Mesenchymal stem cell (in vitro differentiated cells and primary cell): ENCODE measurements at regions not wholly inside any gene's neighbourhood (a gene's known extent, or its start where the extent isn't known, plus 50 kb on each side); places are given as distances from the start of the nearest gene placed in this dataset.

Source experiments
- DNase-seq: peaks from one replicate; pipeline ENCODE4 v3.0.0-alpha.2; 2013
- H2AFZ ChIP-seq: one replicate; pipeline ENCODE4 v1.6.1; 2013; ENCODE audit warnings: low read depth, mild to moderate bottlenecking, control low read depth, inconsistent platforms, low read length, moderate library complexity
- H2AK5ac ChIP-seq: 2 replicates; pipeline ENCODE4 v1.6.1; 2013; ENCODE audit warnings: low read length, moderate library complexity, mild to moderate bottlenecking, inconsistent platforms; ENCODE audit not compliant: severe bottlenecking
- H2BK120ac ChIP-seq: one replicate; pipeline ENCODE4 v1.6.1; 2013; ENCODE audit warnings: low read depth, mild to moderate bottlenecking, inconsistent platforms, low read length, moderate library complexity
- H2BK12ac ChIP-seq, 2 experiments: one replicate each; pipeline ENCODE4 v1.6.1; 2013; ENCODE audit warnings: inconsistent platforms in 2 of 2, low read length in 2 of 2, mild to moderate bottlenecking in 2 of 2, moderate library complexity in 2 of 2, control low read depth in 1 of 2
- H2BK15ac ChIP-seq: one replicate; pipeline ENCODE4 v1.6.1; 2013; ENCODE audit warnings: mild to moderate bottlenecking, low read depth, inconsistent platforms; ENCODE audit not compliant: poor library complexity, severe bottlenecking
- H2BK5ac ChIP-seq: 2 replicates; pipeline ENCODE4 v1.6.1; 2013; ENCODE audit warnings: low read depth, mild to moderate bottlenecking, low read length, control low read depth, inconsistent platforms; ENCODE audit not compliant: poor library complexity, severe bottlenecking
- H3K14ac ChIP-seq, 2 experiments: one replicate each; pipeline ENCODE4 v1.6.1; 2013; ENCODE audit warnings: inconsistent platforms in 2 of 2, low read length in 2 of 2, control low read depth in 1 of 2, mild to moderate bottlenecking in 1 of 2, moderate library complexity in 1 of 2
- H3K18ac ChIP-seq, 2 experiments: one replicate each; pipeline ENCODE4 v1.6.1; 2013; ENCODE audit warnings: inconsistent platforms in 2 of 2, low read length in 2 of 2, control low read depth in 1 of 2, low read depth in 1 of 2, mild to moderate bottlenecking in 1 of 2
- H3K23ac ChIP-seq, 2 experiments: one replicate each; pipeline ENCODE4 v1.6.1; 2013; ENCODE audit warnings: inconsistent platforms in 2 of 2, low read length in 2 of 2, mild to moderate bottlenecking in 2 of 2, moderate library complexity in 2 of 2, control low read depth in 1 of 2
- H3K27ac ChIP-seq: 2 replicates; pipeline ENCODE4 v1.5.1; 2013; ENCODE audit warnings: mild to moderate bottlenecking, moderate library complexity, low read length, control low read depth, inconsistent platforms; ENCODE audit not compliant: poor library complexity, severe bottlenecking
- H3K27me3 ChIP-seq, 2 experiments: 2 replicates each; pipeline versions ENCODE4 v1.6.1 to v1.7.0; 2013; ENCODE audit warnings: low read length in 2 of 2, mild to moderate bottlenecking in 2 of 2, moderate library complexity in 2 of 2, control low read depth in 1 of 2, inconsistent platforms in 1 of 2; ENCODE audit not compliant: control insufficient read depth in 1 of 2, insufficient read depth in 1 of 2
- H3K36me3 ChIP-seq, 2 experiments: 2 replicates each; pipeline versions ENCODE4 v1.6.1 to v1.7.0; 2013; ENCODE audit warnings: low read length in 2 of 2, control low read depth in 1 of 2, inconsistent platforms in 1 of 2, low read depth in 1 of 2, mild to moderate bottlenecking in 1 of 2; ENCODE audit not compliant: insufficient read depth in 2 of 2, control insufficient read depth in 1 of 2
- H3K4ac ChIP-seq, 2 experiments: one replicate each; pipeline ENCODE4 v1.6.1; 2013; ENCODE audit warnings: inconsistent platforms in 2 of 2, low read length in 2 of 2, mild to moderate bottlenecking in 2 of 2, moderate library complexity in 2 of 2, control low read depth in 1 of 2, low read depth in 1 of 2
- H3K4me1 ChIP-seq: 2 replicates; pipeline ENCODE4 v1.6.1; 2013; ENCODE audit warnings: low read depth, low read length, control low read depth; ENCODE audit not compliant: control insufficient read depth, insufficient read depth
- H3K4me2 ChIP-seq: 2 replicates; pipeline ENCODE4 v1.6.1; 2013; ENCODE audit warnings: low read length, mild to moderate bottlenecking, inconsistent platforms; ENCODE audit not compliant: poor library complexity, severe bottlenecking
- H3K4me3 ChIP-seq, 2 experiments: 2 replicates each; pipeline versions ENCODE4 v1.5.1 to v1.7.0; 2013; ENCODE audit warnings: low read length in 2 of 2, mild to moderate bottlenecking in 2 of 2, control low read depth in 1 of 2, low read depth in 1 of 2; ENCODE audit not compliant: insufficient read depth in 1 of 2
- H3K79me1 ChIP-seq: replicated peaks from 2 replicates; pipeline ENCODE4 v1.6.1; 2013; ENCODE audit warnings: mild to moderate bottlenecking, control low read depth, low read length, inconsistent platforms; ENCODE audit not compliant: poor library complexity, severe bottlenecking
- H3K9ac ChIP-seq: 2 replicates; pipeline ENCODE4 v1.7.0; 2013; ENCODE audit warnings: mild to moderate bottlenecking, low read length, moderate library complexity
- H3K9me3 ChIP-seq: 2 replicates; pipeline ENCODE4 v1.7.0; 2013; ENCODE audit warnings: mild to moderate bottlenecking, low read length; ENCODE audit not compliant: control insufficient read depth
- H4K8ac ChIP-seq: one replicate; pipeline ENCODE4 v1.6.1; 2013; ENCODE audit warnings: inconsistent platforms, mild to moderate bottlenecking, low read length, moderate library complexity
- H4K91ac ChIP-seq: one replicate; pipeline ENCODE4 v1.6.1; 2013; ENCODE audit warnings: mild to moderate bottlenecking, low read length, inconsistent platforms
- WGBS: methylation state at CpG from one replicate; pipeline ENCODE4 v1.1.7; 2013; ENCODE audit warnings: mixed read lengths; 5-methylcytosine and 5-hydroxymethylcytosine counted together

GRCh38 chr14:104343294-104343625 lies 204.9 kb downstream of the KIF26A start:
- Histone ChIP-seq H3K27me3 (no peaks in the 10 kb centered on the region), H2BK5ac (no peak overlapping the region), H3K14ac (no peak overlapping the region), H2AK5ac (no peak overlapping the region), H2AFZ (no peak overlapping the region), H3K4me2 (no peak overlapping the region), H3K23ac (no peak overlapping the region), H3K27ac (no peak overlapping the region), H3K79me1 (no peaks in the 10 kb centered on the region), H3K36me3 (no peaks in the 10 kb centered on the region), H2BK120ac (no peak overlapping the region), H3K4me1 (no peaks in the 10 kb centered on the region), H4K91ac (no peak overlapping the region), H2BK12ac (no peak overlapping the region), H3K9me3 (peaks cover 5% of the 10 kb centered on the region), H3K4ac (no peak overlapping the region), H3K18ac (no peak overlapping the region), H2BK15ac (no peak overlapping the region), H3K4me3 (no peak overlapping the region), H3K9ac (no peak overlapping the region), H4K8ac (no peak overlapping the region)
- 78% methylated on average over 4 of the region's 6 CpGs for WGBS
- no peak for DNase-seq

DNA sequence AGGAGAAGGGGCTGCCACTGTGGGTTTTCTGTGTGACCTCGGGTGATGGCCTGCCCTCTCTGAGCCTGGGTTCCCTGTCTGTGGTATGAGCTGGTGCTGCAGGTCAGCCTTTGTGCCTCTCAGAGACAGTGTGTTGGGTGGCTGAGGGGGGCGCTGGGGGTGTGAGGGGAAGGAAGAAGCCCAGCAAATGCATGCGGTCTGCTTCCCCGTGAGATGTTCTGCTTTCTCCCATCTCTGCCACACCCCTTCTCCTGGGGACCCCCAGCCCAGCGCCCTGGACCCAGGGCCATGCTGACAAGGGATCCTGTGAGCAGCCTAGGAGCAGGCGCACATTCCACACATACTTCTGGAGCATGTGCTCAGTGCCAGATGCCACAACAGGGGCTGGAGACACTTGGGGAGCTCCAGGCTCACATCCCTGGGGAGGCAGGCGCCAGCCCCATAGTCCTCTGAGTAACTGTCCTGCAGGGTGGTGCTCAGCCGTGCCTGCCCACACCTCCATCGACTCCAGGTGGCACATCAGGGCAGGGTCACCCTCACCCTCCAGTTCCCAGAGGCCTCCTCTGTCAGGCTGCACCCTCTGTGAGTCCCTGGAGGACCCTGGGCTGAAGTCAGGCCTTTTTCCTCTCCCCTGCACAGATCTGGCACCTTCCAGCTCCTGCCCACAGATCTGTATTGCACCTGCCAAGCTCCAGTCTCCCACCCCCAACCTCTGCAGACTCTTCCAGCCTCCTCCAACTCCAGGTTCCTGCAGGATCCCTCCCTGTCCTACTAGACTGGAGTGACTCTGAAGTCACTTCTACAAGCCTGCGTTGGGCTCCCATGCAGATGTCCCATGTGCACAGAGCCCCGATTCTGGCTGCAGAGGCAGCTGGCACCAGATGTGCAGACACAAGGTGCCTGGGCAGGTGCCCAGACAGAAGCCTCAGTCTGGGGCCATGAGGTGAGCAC lies 205.6 kb downstream of the KIF26A start:
- Histone ChIP-seq H3K23ac (no peak overlapping the region), H3K4me1 (no peaks in the 10 kb centered on the region), H2BK120ac (no peak overlapping the region), H3K79me1 (no peaks in the 10 kb centered on the region), H3K14ac (no peak overlapping the region), H2BK12ac (no peak overlapping the region), H3K9ac (no peak overlapping the region), H4K91ac (no peak overlapping the region), H3K27ac (no peak overlapping the region), H3K27me3 (no peaks in the 10 kb centered on the region), H4K8ac (no peak overlapping the region), H3K4me3 (no peak overlapping the region), H2BK5ac (no peak overlapping the region), H3K9me3 (no peaks in the 10 kb centered on the region), H2BK15ac (no peak overlapping the region), H2AFZ (no peak overlapping the region), H3K36me3 (no peaks in the 10 kb centered on the region), H3K4me2 (no peak overlapping the region), H2AK5ac (no peak overlapping the region), H3K4ac (no peak overlapping the region), H3K18ac (no peak overlapping the region)
- 67% methylated on average over 11 of the region's 11 CpGs for WGBS
- DNase-seq: no peak

GRCh38 chr14:104344818-104345620 lies 206.6 kb downstream of the KIF26A start:
- Histone ChIP-seq H3K4me3 (no peak overlapping the region), H3K4me2 (no peak overlapping the region), H2BK120ac (no peak overlapping the region), H2BK12ac (no peak overlapping the region), H2BK15ac (no peak overlapping the region), H3K4me1 (no peaks in the 10 kb centered on the region), H3K79me1 (no peaks in the 10 kb centered on the region), H3K4ac (no peak overlapping the region), H2BK5ac (no peak overlapping the region), H3K23ac (no peak overlapping the region), H3K9ac (no peak overlapping the region), H3K36me3 (no peaks in the 10 kb centered on the region), H3K9me3 (no peaks in the 10 kb centered on the region), H3K27ac (no peak overlapping the region), H4K8ac (no peak overlapping the region), H3K27me3 (no peaks in the 10 kb centered on the region), H4K91ac (no peak overlapping the region), H2AFZ (no peak overlapping the region), H2AK5ac (no peak overlapping the region), H3K14ac (no peak overlapping the region), H3K18ac (no peak overlapping the region)
- no peak for DNase-seq
- WGBS: 65% methylated on average over 11 of the region's 11 CpGs
